ENCODE measurements at regions not wholly inside any gene's neighbourhood (a gene's known extent, or its start where the extent isn't known, plus 50 kb on each side); places are given as distances from the start of the nearest gene placed in this dataset.

DNA sequence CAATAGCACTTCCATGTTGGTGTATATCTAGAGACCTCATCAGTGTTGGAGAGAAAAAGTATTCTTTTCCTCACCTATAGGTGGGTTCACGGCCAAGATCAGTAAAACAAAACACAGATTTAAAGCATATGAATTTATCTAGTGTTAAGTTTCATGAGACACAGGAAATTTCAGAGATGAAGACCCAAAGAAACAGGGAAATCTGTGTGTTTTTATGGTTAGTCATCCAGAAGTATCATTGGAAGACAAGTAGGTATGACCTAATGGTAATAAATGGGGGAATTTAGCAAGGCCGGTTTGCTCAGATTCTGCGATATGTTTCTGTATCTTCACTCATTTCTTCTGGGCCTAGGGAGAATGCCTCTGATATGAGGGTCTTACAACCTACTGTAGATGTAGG is 419.6 kb upstream of the MARCKS start:
- DNase-seq (ENCODE audit: low read depth, low spot score) = peak; percentile 29
- H3K4me3 ChIP-seq (ENCODE audit: low read depth, low read length) = no peak overlapping the region
- TF ChIP-seq, protein P1, sequence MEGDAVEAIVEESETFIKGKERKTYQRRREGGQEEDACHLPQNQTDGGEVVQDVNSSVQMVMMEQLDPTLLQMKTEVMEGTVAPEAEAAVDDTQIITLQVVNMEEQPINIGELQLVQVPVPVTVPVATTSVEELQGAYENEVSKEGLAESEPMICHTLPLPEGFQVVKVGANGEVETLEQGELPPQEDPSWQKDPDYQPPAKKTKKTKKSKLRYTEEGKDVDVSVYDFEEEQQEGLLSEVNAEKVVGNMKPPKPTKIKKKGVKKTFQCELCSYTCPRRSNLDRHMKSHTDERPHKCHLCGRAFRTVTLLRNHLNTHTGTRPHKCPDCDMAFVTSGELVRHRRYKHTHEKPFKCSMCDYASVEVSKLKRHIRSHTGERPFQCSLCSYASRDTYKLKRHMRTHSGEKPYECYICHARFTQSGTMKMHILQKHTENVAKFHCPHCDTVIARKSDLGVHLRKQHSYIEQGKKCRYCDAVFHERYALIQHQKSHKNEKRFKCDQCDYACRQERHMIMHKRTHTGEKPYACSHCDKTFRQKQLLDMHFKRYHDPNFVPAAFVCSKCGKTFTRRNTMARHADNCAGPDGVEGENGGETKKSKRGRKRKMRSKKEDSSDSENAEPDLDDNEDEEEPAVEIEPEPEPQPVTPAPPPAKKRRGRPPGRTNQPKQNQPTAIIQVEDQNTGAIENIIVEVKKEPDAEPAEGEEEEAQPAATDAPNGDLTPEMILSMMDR (IDR thresholded peaks at IDR 0.05; ENCODE audit: low read depth, low read length) = no peak
- in situ Hi-C loops (cut with HindIII; ENCODE audit: low sequenced_read_pairs) = no loop called here

DNA sequence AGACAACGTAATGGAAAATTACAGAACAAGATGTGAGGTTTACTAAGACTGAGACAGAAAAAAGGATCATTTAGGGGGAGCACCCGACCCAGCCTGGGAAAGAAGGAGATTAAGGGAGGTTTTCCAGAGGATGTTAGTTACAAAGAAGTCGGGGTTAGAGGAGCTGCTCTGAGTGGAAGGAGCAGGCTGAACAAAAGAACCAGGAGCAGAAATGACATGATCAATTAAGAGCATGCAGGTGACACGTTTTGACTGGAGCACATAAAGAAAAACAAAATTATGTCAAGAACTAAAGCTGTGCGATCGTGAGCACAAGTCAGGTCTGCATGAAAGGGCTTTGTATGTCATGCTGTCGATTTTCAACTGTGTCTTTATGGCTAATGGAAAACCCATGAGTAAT is 417.3 kb upstream of the MARCKS start:
- in situ Hi-C loops (cut with HindIII; ENCODE audit: low sequenced_read_pairs) = no loop called here
- no peak for DNase-seq (ENCODE audit: low read depth, low spot score)
- H3K4me3 ChIP-seq (ENCODE audit: low read depth, low read length) = no peak overlapping the region
- TF ChIP-seq, protein P1 (IDR thresholded peaks at IDR 0.05; ENCODE audit: low read depth, low read length) = no peak

- no peak overlapping the region for H3K4me3 ChIP-seq (ENCODE audit: low read depth, low read length)
- in situ Hi-C loops (cut with HindIII; ENCODE audit: low sequenced_read_pairs) = no loop called here
- no peak for DNase-seq (ENCODE audit: low read depth, low spot score)
- TF ChIP-seq, protein P1 (IDR thresholded peaks at IDR 0.05; ENCODE audit: low read depth, low read length) = no peak
Measured at GRCh38 chr6:113442040-113442439, 415.1 kb upstream of the MARCKS start.

DNA sequence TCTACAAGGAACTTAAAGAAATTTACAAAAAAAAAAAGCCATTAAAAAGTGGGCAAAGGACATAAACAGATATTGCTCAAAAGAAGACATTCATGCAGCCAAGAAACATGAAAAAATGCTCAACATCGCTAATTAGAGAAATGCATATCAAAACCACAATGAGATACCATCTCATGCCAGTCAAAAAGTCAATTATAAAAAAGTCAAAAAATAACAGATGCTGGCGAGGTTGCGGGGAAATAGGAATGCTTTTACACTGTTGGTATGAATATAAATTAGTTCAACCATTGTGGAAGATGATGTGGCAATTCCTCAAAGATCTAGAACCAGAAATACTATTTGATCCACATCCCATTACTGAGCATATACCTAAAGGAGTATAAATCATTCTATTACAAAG is 411.9 kb upstream of the MARCKS start:
- H3K4me3 ChIP-seq (ENCODE audit: low read depth, low read length) = no peak overlapping the region
- DNase-seq (ENCODE audit: low read depth, low spot score) = no peak
- TF ChIP-seq, protein P1 (IDR thresholded peaks at IDR 0.05; ENCODE audit: low read depth, low read length) = no peak
- in situ Hi-C loops (cut with HindIII; ENCODE audit: low sequenced_read_pairs) = no loop called here

- H3K4me3 ChIP-seq (ENCODE audit: low read depth, low read length) = no peak overlapping the region
- in situ Hi-C loops (cut with HindIII; ENCODE audit: low sequenced_read_pairs) = no loop called here
- TF ChIP-seq, protein P1 (IDR thresholded peaks at IDR 0.05; ENCODE audit: low read depth, low read length) = no peak
- peak; percentile 89 for DNase-seq (ENCODE audit: low read depth, low spot score)
Measured at GRCh38 chr6:113447088-113447831, 409.9 kb upstream of the MARCKS start.

- no peak overlapping the region for H3K4me3 ChIP-seq (ENCODE audit: low read depth, low read length)
- peak; percentile 64 for DNase-seq (ENCODE audit: low read depth, low spot score)
- in situ Hi-C loops (cut with HindIII; ENCODE audit: low sequenced_read_pairs) = no loop called here
- TF ChIP-seq, protein P1 (IDR thresholded peaks at IDR 0.05; ENCODE audit: low read depth, low read length) = no peak
Measured at GRCh38 chr6:113449051-113449450, 408.1 kb upstream of the MARCKS start.

Data from astrocyte of the spinal cord (primary cell).